ENCODE measurements at regions not wholly inside any gene's neighbourhood (a gene's known extent, or its start where the extent isn't known, plus 50 kb on each side); places are given as distances from the start of the nearest gene placed in this dataset.

- Histone ChIP-seq H3K36me3 (no peaks in the 10 kb centered on the region), H3K4me1 (no peaks in the 10 kb centered on the region), H3K9me3 (no peaks in the 10 kb centered on the region), H3K27ac (replicated peaks in 1 of 4) (no peak overlapping the region), H3K4me3 (no peak overlapping the region), H3K27me3 (no peaks in the 10 kb centered on the region)
- WGBS = 75% methylated on average over 2 of the region's 2 CpGs
- TF ChIP-seq EP300 (IDR thresholded peaks at IDR 0.05) (no peak), POLR2AphosphoS5 (IDR thresholded peaks at IDR 0.05) (no peak), POLR2A (IDR thresholded peaks at IDR 0.05; ENCODE audit: low read depth) (no peak)
- TF ChIP-seq, protein P1, sequence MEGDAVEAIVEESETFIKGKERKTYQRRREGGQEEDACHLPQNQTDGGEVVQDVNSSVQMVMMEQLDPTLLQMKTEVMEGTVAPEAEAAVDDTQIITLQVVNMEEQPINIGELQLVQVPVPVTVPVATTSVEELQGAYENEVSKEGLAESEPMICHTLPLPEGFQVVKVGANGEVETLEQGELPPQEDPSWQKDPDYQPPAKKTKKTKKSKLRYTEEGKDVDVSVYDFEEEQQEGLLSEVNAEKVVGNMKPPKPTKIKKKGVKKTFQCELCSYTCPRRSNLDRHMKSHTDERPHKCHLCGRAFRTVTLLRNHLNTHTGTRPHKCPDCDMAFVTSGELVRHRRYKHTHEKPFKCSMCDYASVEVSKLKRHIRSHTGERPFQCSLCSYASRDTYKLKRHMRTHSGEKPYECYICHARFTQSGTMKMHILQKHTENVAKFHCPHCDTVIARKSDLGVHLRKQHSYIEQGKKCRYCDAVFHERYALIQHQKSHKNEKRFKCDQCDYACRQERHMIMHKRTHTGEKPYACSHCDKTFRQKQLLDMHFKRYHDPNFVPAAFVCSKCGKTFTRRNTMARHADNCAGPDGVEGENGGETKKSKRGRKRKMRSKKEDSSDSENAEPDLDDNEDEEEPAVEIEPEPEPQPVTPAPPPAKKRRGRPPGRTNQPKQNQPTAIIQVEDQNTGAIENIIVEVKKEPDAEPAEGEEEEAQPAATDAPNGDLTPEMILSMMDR (IDR thresholded peaks at IDR 0.05) = no peak
- DNase-seq (ENCODE audit: extremely low spot score) = no peak
- intact Hi-C loops (cut with DNase I) = no loop called here
Observed at GRCh38 chr19:23998568-23998967, 83.9 kb downstream of the ZNF726 start.

GRCh38 chr19:23999821-24000610 lies 85.3 kb downstream of the ZNF726 start:
- intact Hi-C loops (cut with DNase I) = no loop called here
- Histone ChIP-seq H3K4me3 (no peak overlapping the region), H3K9me3 (no peaks in the 10 kb centered on the region), H3K27ac (replicated peaks in 1 of 4) (no peak overlapping the region), H3K4me1 (no peaks in the 10 kb centered on the region), H3K36me3 (no peaks in the 10 kb centered on the region), H3K27me3 (no peaks in the 10 kb centered on the region)
- TF ChIP-seq EP300 (IDR thresholded peaks at IDR 0.05) = no peak
- no peak for TF ChIP-seq POLR2A (IDR thresholded peaks at IDR 0.05; ENCODE audit: low read depth)
- TF ChIP-seq, protein P1 (IDR thresholded peaks at IDR 0.05) = no peak
- no peak for TF ChIP-seq POLR2AphosphoS5 (IDR thresholded peaks at IDR 0.05)
- WGBS = 88% methylated on average over 9 of the region's 9 CpGs
- DNase-seq (ENCODE audit: extremely low spot score) = no peak

- no peaks in the 10 kb centered on the region for H3K36me3 ChIP-seq
- no peaks in the 10 kb centered on the region for H3K27me3 ChIP-seq
- 88% methylated on average over 2 of the region's 2 CpGs for WGBS
- H3K4me1 ChIP-seq = no peaks in the 10 kb centered on the region
- intact Hi-C loops (cut with DNase I) = no loop called here
- TF ChIP-seq POLR2A (IDR thresholded peaks at IDR 0.05; ENCODE audit: low read depth) (no peak), EP300 (IDR thresholded peaks at IDR 0.05) (no peak), POLR2AphosphoS5 (IDR thresholded peaks at IDR 0.05) (no peak)
- TF ChIP-seq, protein P1 (IDR thresholded peaks at IDR 0.05) = no peak
- DNase-seq (ENCODE audit: extremely low spot score) = no peak
- no peak overlapping the region for H3K4me3 ChIP-seq
- H3K27ac ChIP-seq (replicated peaks in 1 of 4) = no peak overlapping the region
- H3K9me3 ChIP-seq = no peaks in the 10 kb centered on the region
Observed at GRCh38 chr19:24000656-24001055, 86.0 kb downstream of the ZNF726 start.

- no peak for DNase-seq (ENCODE audit: extremely low spot score)
- WGBS = 88% methylated on average over 20 of the region's 32 CpGs
Observed at GRCh38 chr19:24002256-24002945, 84.6 kb upstream of the ZNF254 start.

More at GRCh38 chr19:24002256-24002945, 84.6 kb upstream of the ZNF254 start:
- Histone ChIP-seq H3K4me1 (no peaks in the 10 kb centered on the region), H3K36me3 (no peaks in the 10 kb centered on the region), H3K4me3 (no peak overlapping the region), H3K9me3 (no peaks in the 10 kb centered on the region), H3K27ac (replicated peaks in 1 of 4) (no peak overlapping the region), H3K27me3 (no peaks in the 10 kb centered on the region)
- TF ChIP-seq POLR2AphosphoS5 (IDR thresholded peaks at IDR 0.05) (no peak), EP300 (IDR thresholded peaks at IDR 0.05) (no peak), POLR2A (IDR thresholded peaks at IDR 0.05; ENCODE audit: low read depth) (no peak)
- TF ChIP-seq, protein P1 (IDR thresholded peaks at IDR 0.05) = no peak
- intact Hi-C loops (cut with DNase I) = no loop called here
